ENCODE measurements at regions not wholly inside any gene's neighbourhood (a gene's known extent, or its start where the extent isn't known, plus 50 kb on each side); places are given as distances from the start of the nearest gene placed in this dataset.
A peak's percentile ranks its signal among the peaks of the same experiment; 100 is the strongest.

- WGBS, 2 experiments (ENCODE audit: insufficient coverage in 1 of 2, insufficient read length in 1 of 2): 80 to 95% methylated on average over 1 to 2 of the region's 2 CpGs
- Mint-ChIP-seq H3K4me3 (no peak overlapping the region), H3K9me3 (no peaks in the 10 kb centered on the region), H3K36me3 (ENCODE audit: low read depth) (no peaks in the 10 kb centered on the region), H3K27me3 (ENCODE audit: insufficient read depth) (peaks cover 26% of the 10 kb centered on the region), H3K27ac (no peak overlapping the region), H3K4me1 (peaks cover 3% of the 10 kb centered on the region)
- DNase-seq: no peak
- H3K9me3 ChIP-seq (ENCODE audit: control insufficient read depth, low read length): no peaks in the 10 kb centered on the region
- H3K36me3 ChIP-seq (ENCODE audit: control insufficient read depth, insufficient read depth, low read length): no peaks in the 10 kb centered on the region
- no peak overlapping the region for H3K4me3 ChIP-seq (ENCODE audit: low read length)
- no peak overlapping the region for H3K27ac ChIP-seq (ENCODE audit: low read depth, low read length)
- no peaks in the 10 kb centered on the region for H3K4me1 ChIP-seq (ENCODE audit: control insufficient read depth, insufficient read depth, low read length)
- H3K9ac ChIP-seq (ENCODE audit: extremely low read depth, low read length, poor library complexity, severe bottlenecking): no peak overlapping the region
- TF ChIP-seq CTCF (conservative IDR thresholded peaks at IDR 0.05): no peak
- peaks cover 10% of the 10 kb centered on the region for H3K27me3 ChIP-seq (ENCODE audit: control insufficient read depth, insufficient read depth, low read length, poor library complexity, severe bottlenecking)
Measured at GRCh38 chr4:140304346-140304745, 69.1 kb upstream of the SCOC start.

- Mint-ChIP-seq H3K4me3 (no peak overlapping the region), H3K9me3 (no peaks in the 10 kb centered on the region), H3K4me1 (peaks cover 10% of the 10 kb centered on the region), H3K36me3 (ENCODE audit: low read depth) (no peaks in the 10 kb centered on the region), H3K27me3 (ENCODE audit: insufficient read depth) (peaks cover 9% of the 10 kb centered on the region), H3K27ac (no peak overlapping the region)
- no peak overlapping the region for H3K9ac ChIP-seq (ENCODE audit: extremely low read depth, low read length, poor library complexity, severe bottlenecking)
- DNase-seq: no peak
- no peaks in the 10 kb centered on the region for H3K9me3 ChIP-seq (ENCODE audit: control insufficient read depth, low read length)
- 95 to 100% methylated on average over 5 to 7 of the region's 7 CpGs for WGBS, 2 experiments (ENCODE audit: insufficient coverage in 1 of 2, insufficient read length in 1 of 2)
- no peaks in the 10 kb centered on the region for H3K36me3 ChIP-seq (ENCODE audit: control insufficient read depth, insufficient read depth, low read length)
- no peaks in the 10 kb centered on the region for H3K4me1 ChIP-seq (ENCODE audit: control insufficient read depth, insufficient read depth, low read length)
- no peak overlapping the region for H3K4me3 ChIP-seq (ENCODE audit: low read length)
- no peak for TF ChIP-seq CTCF (conservative IDR thresholded peaks at IDR 0.05)
- H3K27me3 ChIP-seq (ENCODE audit: control insufficient read depth, insufficient read depth, low read length, poor library complexity, severe bottlenecking): peaks cover 10% of the 10 kb centered on the region
- no peak overlapping the region for H3K27ac ChIP-seq (ENCODE audit: low read depth, low read length)
Measured at GRCh38 chr4:140302151-140302859, 71.1 kb upstream of the SCOC start.

- peak; percentile 60 for DNase-seq
- Mint-ChIP-seq H3K4me1 (peaks cover 19% of the 10 kb centered on the region), H3K27me3 (ENCODE audit: insufficient read depth) (no peaks in the 10 kb centered on the region), H3K36me3 (ENCODE audit: low read depth) (no peaks in the 10 kb centered on the region), H3K9me3 (no peaks in the 10 kb centered on the region), H3K27ac (no peak overlapping the region), H3K4me3 (no peak overlapping the region)
- Histone ChIP-seq H3K27ac (ENCODE audit: low read depth, low read length) (no peak overlapping the region), H3K4me1 (ENCODE audit: control insufficient read depth, insufficient read depth, low read length) (no peaks in the 10 kb centered on the region), H3K4me3 (ENCODE audit: low read length) (no peak overlapping the region), H3K9ac (ENCODE audit: extremely low read depth, low read length, poor library complexity, severe bottlenecking) (no peak overlapping the region), H3K36me3 (ENCODE audit: control insufficient read depth, insufficient read depth, low read length) (no peaks in the 10 kb centered on the region), H3K9me3 (ENCODE audit: control insufficient read depth, low read length) (no peaks in the 10 kb centered on the region), H3K27me3 (ENCODE audit: control insufficient read depth, insufficient read depth, low read length, poor library complexity, severe bottlenecking) (peaks cover 3% of the 10 kb centered on the region)
- 77 to 87% methylated on average over 3 to 4 of the region's 4 CpGs for WGBS, 2 experiments (ENCODE audit: insufficient coverage in 1 of 2, insufficient read length in 1 of 2)
- TF ChIP-seq CTCF (conservative IDR thresholded peaks at IDR 0.05): no peak
Measured at GRCh38 chr4:140300271-140300970, 73.0 kb upstream of the SCOC start.
